ENCODE measurements at regions not wholly inside any gene's neighbourhood (a gene's known extent, or its start where the extent isn't known, plus 50 kb on each side); places are given as distances from the start of the nearest gene placed in this dataset.

DNA sequence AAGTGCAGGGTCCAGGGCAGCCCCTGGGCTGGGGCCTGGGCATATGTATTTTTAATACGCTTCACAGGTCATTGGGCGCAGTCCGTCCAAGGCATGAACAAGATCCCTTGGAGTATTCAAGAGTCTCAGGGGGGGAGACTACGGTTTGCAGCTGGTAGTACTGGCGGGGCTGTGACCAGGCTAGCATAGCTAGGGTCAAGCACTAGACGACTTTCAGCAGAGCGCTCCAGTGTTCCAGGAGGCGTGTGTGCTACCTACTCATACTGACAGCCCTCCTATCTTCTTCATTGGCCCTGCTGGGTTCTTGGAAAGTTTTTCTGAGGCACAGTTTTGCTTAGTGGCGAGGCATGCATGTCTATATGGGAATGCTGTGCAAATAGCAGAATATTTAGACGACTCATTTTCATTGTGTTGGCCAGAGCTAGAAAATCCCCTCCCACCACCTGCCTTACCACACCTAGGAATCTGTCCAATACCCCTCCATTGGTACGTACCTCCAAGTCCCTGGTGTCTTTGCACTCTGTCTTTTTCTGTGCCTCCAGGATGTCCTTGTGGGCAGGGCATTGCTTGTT is 68.2 kb downstream of the GLI2 start:
- Histone ChIP-seq H2AFZ (ENCODE audit: low read depth, low read length, poor library complexity, severe bottlenecking) (no peak overlapping the region), H3K9me2 (ENCODE audit: insufficient read depth) (no peaks in the 10 kb centered on the region), H3K4me1 (ENCODE audit: control insufficient read depth in 1 of 2, insufficient read depth in 2 of 2, low read length in 2 of 2) (peaks cover 0 to 7% of the 10 kb centered on the region in 2 experiments; a peak in 2 of 4 replicates), H3K9ac (ENCODE audit: low read length) (no peak overlapping the region), H3K27me3 (ENCODE audit: insufficient read depth, low read length) (no peaks in the 10 kb centered on the region), H3K27ac (ENCODE audit: low read depth, low read length) (no peak overlapping the region), H3K4me2 (ENCODE audit: low read length) (no peak overlapping the region), H3K4me3 (replicated peaks in 1 of 2; ENCODE audit: low read depth in 1 of 2, low read length in 2 of 2) (no peak overlapping the region), H3K36me3 (ENCODE audit: control insufficient read depth in 1 of 2, insufficient read depth in 2 of 2, low read length in 2 of 2) (no peaks in the 10 kb centered on the region), H4K20me1 (ENCODE audit: insufficient read depth) (no peaks in the 10 kb centered on the region), H3K79me2 (ENCODE audit: insufficient read depth, low read length) (no peaks in the 10 kb centered on the region), H3K9me3 (ENCODE audit: control insufficient read depth in 1 of 2, insufficient read depth in 1 of 2, low read depth in 1 of 2, low read length in 2 of 2) (no peaks in the 10 kb centered on the region)
- no TSS peak for BruUV-seq (replicated peaks)
- TF ChIP-seq RAD21 (IDR thresholded peaks at IDR 0.05; ENCODE audit: low read depth) (no peak), POLR2A (IDR thresholded peaks at IDR 0.05; ENCODE audit: borderline replicate concordance, extremely low read depth, insufficient read depth, insufficient read length) (no peak), JUND (IDR thresholded peaks at IDR 0.05) (no peak), REST (IDR thresholded peaks at IDR 0.05; ENCODE audit: low read depth) (no peak), EGR1 (IDR thresholded peaks at IDR 0.05; ENCODE audit: low read depth) (no peak), TCF7L2 (IDR thresholded peaks at IDR 0.05; ENCODE audit: borderline replicate concordance, extremely low read depth, insufficient read depth, insufficient read length) (no peak), EZH2phosphoT487 (IDR thresholded peaks at IDR 0.05; ENCODE audit: borderline replicate concordance) (no peak), CBX3 (IDR thresholded peaks at IDR 0.05; ENCODE audit: low read depth) (no peak), ATF3 (IDR thresholded peaks at IDR 0.05) (no peak), ELF1 (IDR thresholded peaks at IDR 0.05; ENCODE audit: borderline replicate concordance, low read depth) (no peak), CEBPB (IDR thresholded peaks at IDR 0.05; ENCODE audit: low read depth) (no peak), SIN3A (IDR thresholded peaks at IDR 0.05; ENCODE audit: low read depth) (no peak), EZH2 (IDR thresholded peaks at IDR 0.05) (no peak), FOSL1 (IDR thresholded peaks at IDR 0.05; ENCODE audit: low read depth) (no peak), SP1 (IDR thresholded peaks at IDR 0.05; ENCODE audit: low read depth) (no peak)
- TF ChIP-seq, protein P1, sequence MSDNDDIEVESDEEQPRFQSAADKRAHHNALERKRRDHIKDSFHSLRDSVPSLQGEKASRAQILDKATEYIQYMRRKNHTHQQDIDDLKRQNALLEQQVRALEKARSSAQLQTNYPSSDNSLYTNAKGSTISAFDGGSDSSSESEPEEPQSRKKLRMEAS (IDR thresholded peaks at IDR 0.05), result no peak
- TF ChIP-seq, protein P2, sequence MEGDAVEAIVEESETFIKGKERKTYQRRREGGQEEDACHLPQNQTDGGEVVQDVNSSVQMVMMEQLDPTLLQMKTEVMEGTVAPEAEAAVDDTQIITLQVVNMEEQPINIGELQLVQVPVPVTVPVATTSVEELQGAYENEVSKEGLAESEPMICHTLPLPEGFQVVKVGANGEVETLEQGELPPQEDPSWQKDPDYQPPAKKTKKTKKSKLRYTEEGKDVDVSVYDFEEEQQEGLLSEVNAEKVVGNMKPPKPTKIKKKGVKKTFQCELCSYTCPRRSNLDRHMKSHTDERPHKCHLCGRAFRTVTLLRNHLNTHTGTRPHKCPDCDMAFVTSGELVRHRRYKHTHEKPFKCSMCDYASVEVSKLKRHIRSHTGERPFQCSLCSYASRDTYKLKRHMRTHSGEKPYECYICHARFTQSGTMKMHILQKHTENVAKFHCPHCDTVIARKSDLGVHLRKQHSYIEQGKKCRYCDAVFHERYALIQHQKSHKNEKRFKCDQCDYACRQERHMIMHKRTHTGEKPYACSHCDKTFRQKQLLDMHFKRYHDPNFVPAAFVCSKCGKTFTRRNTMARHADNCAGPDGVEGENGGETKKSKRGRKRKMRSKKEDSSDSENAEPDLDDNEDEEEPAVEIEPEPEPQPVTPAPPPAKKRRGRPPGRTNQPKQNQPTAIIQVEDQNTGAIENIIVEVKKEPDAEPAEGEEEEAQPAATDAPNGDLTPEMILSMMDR (IDR thresholded peaks at IDR 0.05 in 2 of 3, conservative IDR thresholded peaks at IDR 0.05 in 1 of 3; ENCODE audit: borderline replicate concordance in 1 of 3, insufficient read depth in 1 of 3, low read depth in 2 of 3, low read length in 2 of 3), result no peak
- ChIA-PET CTCF (no interaction called here), RAD21 (ENCODE audit: low non-redundant PET in 1 of 2, low total read pairs in 2 of 2, uncharacterized antibody in 2 of 2, unreplicated experiment in 2 of 2) (no interaction called here), POLR2A (no interaction called here)
- intact Hi-C loops (cut with micrococcal nuclease), result no loop called here
- peak; percentile 36; the same call in 1 of the 2 replicates for ATAC-seq
- no peak for DNase-seq (ENCODE audit: low read depth, low spot score)
